ENCODE measurements at regions not wholly inside any gene's neighbourhood (a gene's known extent, or its start where the extent isn't known, plus 50 kb on each side); places are given as distances from the start of the nearest gene placed in this dataset.

- H3K4me3 Mint-ChIP-seq = no peak overlapping the region
- no peaks in the 10 kb centered on the region for H3K27me3 Mint-ChIP-seq (ENCODE audit: low read depth)
- no peak overlapping the region for H3K27ac Mint-ChIP-seq
- DNase-seq = no peak
- no peaks in the 10 kb centered on the region for H3K4me1 Mint-ChIP-seq (ENCODE audit: low read depth)
- H3K9me3 Mint-ChIP-seq = peaks cover 4% of the 10 kb centered on the region
- intact Hi-C loops (cut with micrococcal nuclease) = no loop called here
- CTCF ChIA-PET = no interaction called here
- H3K36me3 Mint-ChIP-seq (ENCODE audit: low read depth) = no peaks in the 10 kb centered on the region
Measured at GRCh38 chr10:52540479-52540984, 226.5 kb downstream of the DKK1 start.

GRCh38 chr10:52541006-52541473, 227.0 kb downstream of the DKK1 start:
- H3K27me3 Mint-ChIP-seq (ENCODE audit: low read depth) = no peaks in the 10 kb centered on the region
- DNase-seq = no peak
- H3K27ac Mint-ChIP-seq = no peak overlapping the region
- intact Hi-C loops (cut with micrococcal nuclease) = no loop called here
- peaks cover 6% of the 10 kb centered on the region for H3K9me3 Mint-ChIP-seq
- no peaks in the 10 kb centered on the region for H3K4me1 Mint-ChIP-seq (ENCODE audit: low read depth)
- H3K4me3 Mint-ChIP-seq = no peak overlapping the region
- CTCF ChIA-PET = no interaction called here
- H3K36me3 Mint-ChIP-seq (ENCODE audit: low read depth) = no peaks in the 10 kb centered on the region

- Mint-ChIP-seq H3K4me1 (ENCODE audit: low read depth) (no peaks in the 10 kb centered on the region), H3K27me3 (ENCODE audit: low read depth) (no peaks in the 10 kb centered on the region), H3K36me3 (ENCODE audit: low read depth) (no peaks in the 10 kb centered on the region), H3K9me3 (peaks cover 4% of the 10 kb centered on the region), H3K4me3 (no peak overlapping the region), H3K27ac (no peak overlapping the region)
- CTCF ChIA-PET = no interaction called here
- intact Hi-C loops (cut with micrococcal nuclease) = no loop called here
- DNase-seq = no peak
Measured at GRCh38 chr10:52542906-52543305, 228.8 kb downstream of the DKK1 start.

GRCh38 chr10:52551046-52551445, 221.5 kb downstream of the MBL2 start:
- no peak overlapping the region for H3K4me3 Mint-ChIP-seq
- H3K27ac Mint-ChIP-seq = no peak overlapping the region
- CTCF ChIA-PET = no interaction called here
- peaks cover 1% of the 10 kb centered on the region for H3K9me3 Mint-ChIP-seq
- no peaks in the 10 kb centered on the region for H3K4me1 Mint-ChIP-seq (ENCODE audit: low read depth)
- H3K27me3 Mint-ChIP-seq (ENCODE audit: low read depth) = no peaks in the 10 kb centered on the region
- intact Hi-C loops (cut with micrococcal nuclease) = no loop called here
- H3K36me3 Mint-ChIP-seq (ENCODE audit: low read depth) = no peaks in the 10 kb centered on the region
- DNase-seq = no peak

GRCh38 chr10:52558090-52558489, 214.5 kb downstream of the MBL2 start:
- no peaks in the 10 kb centered on the region for H3K9me3 Mint-ChIP-seq
- no peaks in the 10 kb centered on the region for H3K36me3 Mint-ChIP-seq (ENCODE audit: low read depth)
- no peaks in the 10 kb centered on the region for H3K4me1 Mint-ChIP-seq (ENCODE audit: low read depth)
- no peak overlapping the region for H3K4me3 Mint-ChIP-seq
- no peak for DNase-seq
- no peaks in the 10 kb centered on the region for H3K27me3 Mint-ChIP-seq (ENCODE audit: low read depth)
- intact Hi-C loops (cut with micrococcal nuclease) = no loop called here
- CTCF ChIA-PET = no interaction called here
- H3K27ac Mint-ChIP-seq = no peak overlapping the region

- intact Hi-C loops (cut with micrococcal nuclease) = no loop called here
- Mint-ChIP-seq H3K4me3 (no peak overlapping the region), H3K27ac (no peak overlapping the region), H3K36me3 (ENCODE audit: low read depth) (no peaks in the 10 kb centered on the region), H3K4me1 (ENCODE audit: low read depth) (no peaks in the 10 kb centered on the region), H3K9me3 (no peaks in the 10 kb centered on the region), H3K27me3 (ENCODE audit: low read depth) (no peaks in the 10 kb centered on the region)
- DNase-seq = no peak
- CTCF ChIA-PET = no interaction called here
Measured at GRCh38 chr10:52561322-52561721, 211.3 kb downstream of the MBL2 start.

GRCh38 chr10:52563360-52563759, 209.2 kb downstream of the MBL2 start:
- CTCF ChIA-PET = no interaction called here
- H3K4me1 Mint-ChIP-seq (ENCODE audit: low read depth) = no peaks in the 10 kb centered on the region
- H3K36me3 Mint-ChIP-seq (ENCODE audit: low read depth) = no peaks in the 10 kb centered on the region
- no peaks in the 10 kb centered on the region for H3K27me3 Mint-ChIP-seq (ENCODE audit: low read depth)
- no peak overlapping the region for H3K27ac Mint-ChIP-seq
- DNase-seq = no peak
- H3K9me3 Mint-ChIP-seq = no peaks in the 10 kb centered on the region
- intact Hi-C loops (cut with micrococcal nuclease) = no loop called here
- no peak overlapping the region for H3K4me3 Mint-ChIP-seq

GRCh38 chr10:52566471-52567246, 205.9 kb downstream of the MBL2 start:
- intact Hi-C loops (cut with micrococcal nuclease) = loop anchor here (5.0 kb wide), 1 partner anchor 254 kb away; the partner anchor contains the start of gene DKK1

GRCh38 chr10:52567247-52567580, 205.4 kb downstream of the MBL2 start:
- no peak for DNase-seq
- CTCF ChIA-PET = interaction anchor here (1.3 kb wide), 1 partner anchor 259 kb away, joined by 3 read pairs; no protein-coding TSS in a partner anchor
- Mint-ChIP-seq H3K4me3 (no peak overlapping the region), H3K4me1 (ENCODE audit: low read depth) (no peaks in the 10 kb centered on the region), H3K9me3 (no peaks in the 10 kb centered on the region), H3K27ac (no peak overlapping the region), H3K36me3 (ENCODE audit: low read depth) (no peaks in the 10 kb centered on the region), H3K27me3 (ENCODE audit: low read depth) (no peaks in the 10 kb centered on the region)
- intact Hi-C loops (cut with micrococcal nuclease) = loop anchor here (5.0 kb wide), 1 partner anchor 255 kb away; the partner anchor contains the start of gene DKK1

More at GRCh38 chr10:52566471-52567246, 205.9 kb downstream of the MBL2 start:
- Mint-ChIP-seq H3K4me1 (ENCODE audit: low read depth) (no peaks in the 10 kb centered on the region), H3K9me3 (no peaks in the 10 kb centered on the region), H3K27me3 (ENCODE audit: low read depth) (no peaks in the 10 kb centered on the region), H3K36me3 (ENCODE audit: low read depth) (no peaks in the 10 kb centered on the region), H3K27ac (no peak overlapping the region), H3K4me3 (no peak overlapping the region)
- CTCF ChIA-PET = interaction anchor here (0.6 to 1.3 kb wide), 2 partner anchors 79 to 259 kb away, joined by 3 read pairs; no protein-coding TSS in a partner anchor
- DNase-seq = no peak

- intact Hi-C loops (cut with micrococcal nuclease) = loop anchor here (5.0 kb wide), 1 partner anchor 256 kb away; the partner anchor contains the start of gene DKK1
- no peaks in the 10 kb centered on the region for H3K9me3 Mint-ChIP-seq
- H3K4me3 Mint-ChIP-seq = no peak overlapping the region
- DNase-seq = no peak
- CTCF ChIA-PET = interaction anchor here (1.3 kb wide), 1 partner anchor 260 kb away, joined by 3 read pairs; no protein-coding TSS in a partner anchor
- H3K4me1 Mint-ChIP-seq (ENCODE audit: low read depth) = no peaks in the 10 kb centered on the region
- no peaks in the 10 kb centered on the region for H3K27me3 Mint-ChIP-seq (ENCODE audit: low read depth)
- H3K36me3 Mint-ChIP-seq (ENCODE audit: low read depth) = no peaks in the 10 kb centered on the region
- no peak overlapping the region for H3K27ac Mint-ChIP-seq
Measured at GRCh38 chr10:52568309-52568708, 204.3 kb downstream of the MBL2 start.

GRCh38 chr10:52570490-52570889, 202.1 kb downstream of the MBL2 start:
- no peaks in the 10 kb centered on the region for H3K36me3 Mint-ChIP-seq (ENCODE audit: low read depth)

GRCh38 chr10:52571018-52571417, 201.6 kb downstream of the MBL2 start:
- no peaks in the 10 kb centered on the region for H3K4me1 Mint-ChIP-seq (ENCODE audit: low read depth)
- no peak overlapping the region for H3K4me3 Mint-ChIP-seq
- CTCF ChIA-PET = no interaction called here
- intact Hi-C loops (cut with micrococcal nuclease) = no loop called here
- no peaks in the 10 kb centered on the region for H3K36me3 Mint-ChIP-seq (ENCODE audit: low read depth)
- H3K27me3 Mint-ChIP-seq (ENCODE audit: low read depth) = no peaks in the 10 kb centered on the region
- no peak for DNase-seq
- no peaks in the 10 kb centered on the region for H3K9me3 Mint-ChIP-seq
- no peak overlapping the region for H3K27ac Mint-ChIP-seq

More at GRCh38 chr10:52570490-52570889, 202.1 kb downstream of the MBL2 start:
- no peak overlapping the region for H3K4me3 Mint-ChIP-seq
- H3K27ac Mint-ChIP-seq = no peak overlapping the region
- no peaks in the 10 kb centered on the region for H3K27me3 Mint-ChIP-seq (ENCODE audit: low read depth)
- H3K4me1 Mint-ChIP-seq (ENCODE audit: low read depth) = no peaks in the 10 kb centered on the region
- no peaks in the 10 kb centered on the region for H3K9me3 Mint-ChIP-seq
- CTCF ChIA-PET = no interaction called here
- DNase-seq = no peak
- intact Hi-C loops (cut with micrococcal nuclease) = no loop called here
